HG03135 (cell line): ENCODE measurements at regions not wholly inside any gene's neighbourhood (a gene's known extent, or its start where the extent isn't known, plus 50 kb on each side); places are given as distances from the start of the nearest gene placed in this dataset.

ENCODE experiments used
- ATAC-seq: cut with Tn5 transposase; IDR thresholded peaks from one replicate; pipeline ENCODE4 v1.9.1; 2021; ENCODE audit warnings: mild to moderate bottlenecking, moderate library complexity; ENCODE audit not compliant: unreplicated experiment

GRCh38 chr6:23096876-23097275 lies 527.5 kb downstream of the HDGFL1 start:
- no peak for ATAC-seq

GRCh38 chr6:23097566-23097965 lies 528.2 kb downstream of the HDGFL1 start:
- ATAC-seq: no peak

GRCh38 chr6:23106951-23107350 lies 537.6 kb downstream of the HDGFL1 start:
- ATAC-seq: no peak

GRCh38 chr6:23111984-23112383 lies 542.6 kb downstream of the HDGFL1 start:
- no peak for ATAC-seq

GRCh38 chr6:23114812-23115504 lies 545.6 kb downstream of the HDGFL1 start:
- ATAC-seq: no peak

- ATAC-seq: no peak
Measured at GRCh38 chr6:23137611-23138010, 568.2 kb downstream of the HDGFL1 start.

GRCh38 chr6:23140871-23141270 lies 571.5 kb downstream of the HDGFL1 start:
- ATAC-seq: no peak

- ATAC-seq: no peak
Measured at GRCh38 chr6:23145781-23146180, 576.4 kb downstream of the HDGFL1 start.

GRCh38 chr6:23154159-23154558 lies 584.8 kb downstream of the HDGFL1 start:
- ATAC-seq: no peak

- no peak for ATAC-seq
Measured at GRCh38 chr6:23170049-23170448, 600.7 kb downstream of the HDGFL1 start.

- ATAC-seq: no peak
Measured at GRCh38 chr6:23173234-23173633, 603.9 kb downstream of the HDGFL1 start.

GRCh38 chr6:23174781-23175361 lies 605.5 kb downstream of the HDGFL1 start:
- no peak for ATAC-seq

GRCh38 chr6:23175391-23175790 lies 606.0 kb downstream of the HDGFL1 start:
- ATAC-seq: no peak

- ATAC-seq: no peak
Measured at GRCh38 chr6:23176471-23176870, 607.1 kb downstream of the HDGFL1 start.

GRCh38 chr6:23176883-23177282 lies 607.5 kb downstream of the HDGFL1 start:
- no peak for ATAC-seq

GRCh38 chr6:23177806-23178205 lies 608.4 kb downstream of the HDGFL1 start:
- ATAC-seq: no peak

GRCh38 chr6:23179994-23180393 lies 610.6 kb downstream of the HDGFL1 start:
- no peak for ATAC-seq

- no peak for ATAC-seq
Measured at GRCh38 chr6:23180504-23181293, 611.3 kb downstream of the HDGFL1 start.

GRCh38 chr6:23181356-23182110 lies 612.2 kb downstream of the HDGFL1 start:
- no peak for ATAC-seq

- ATAC-seq: no peak
Measured at GRCh38 chr6:23183846-23184245, 614.5 kb downstream of the HDGFL1 start.

GRCh38 chr6:23184351-23184750 lies 615.0 kb downstream of the HDGFL1 start:
- no peak for ATAC-seq
